HCT116 (cell line): ENCODE measurements at regions not wholly inside any gene's neighbourhood (a gene's known extent, or its start where the extent isn't known, plus 50 kb on each side); places are given as distances from the start of the nearest gene placed in this dataset.
"Not testable (repeated sequence)": the region's sequence is repeated elsewhere in the genome, so short reads cannot be mapped to it uniquely, and the experiment has no call there.

ENCODE experiments used
- ATAC-seq: fragments of 200-7000 bp; cut with Tn5 transposase; 2 replicates; pipeline ENCODE4 v1.9.1; 2020; ENCODE audit warnings: mild to moderate bottlenecking, moderate library complexity
- BruUV-seq: library from RNA; stranded (reverse); fragments of 400-500 nt; replicated peaks from 2 replicates; lab custom pipeline; 2021; lab: Mats Ljungman, UMichigan
- CTCF ChIA-PET: fragments of 300-600 bp; sonication (Branson Sonifier 250); formaldehyde crosslinking; loops from one replicate; lab custom pipeline; 2021; ENCODE audit warnings: antibody characterized with exemption; lab: Charles Lee
- POLR2A ChIA-PET: fragments of 300-600, 350-600 bp; sonication (Branson Sonifier 250); formaldehyde crosslinking; loops from one replicate; lab custom pipeline; 2021; ENCODE audit warnings: antibody characterized with exemption; lab: Charles Lee
- RAD21 ChIA-PET, 2 experiments: fragments of 300-600 bp; sonication (Branson Sonifier 250); formaldehyde crosslinking; loops; one replicate each; lab custom pipeline; 2023; ENCODE audit warnings: low total read pairs in 2 of 2; ENCODE audit not compliant: uncharacterized antibody in 2 of 2, unreplicated experiment in 2 of 2, low non-redundant PET in 1 of 2; lab: Charles Lee
- DNase-seq: peaks from one replicate; pipeline ENCODE4 v3.0.0-alpha.2; 2010; ENCODE audit warnings: low read depth, low spot score
- H2AFZ ChIP-seq: fragments of 200-600 bp; shearing (Covaris generic), sonication (generic); 2 replicates; pipeline ENCODE4 v1.6.1; 2017; ENCODE audit warnings: low read depth, mixed run types, mixed read lengths, antibody characterized with exemption, low read length; ENCODE audit not compliant: poor library complexity, severe bottlenecking
- H3K27ac ChIP-seq: 2 replicates; pipeline ENCODE4 v1.5.1; 2012; ENCODE audit warnings: low read depth, low read length
- H3K27me3 ChIP-seq: fragments of 200-600 bp; sonication (generic); 2 replicates; pipeline ENCODE4 v1.6.1; 2016; ENCODE audit warnings: mixed run types, low read length, mixed read lengths; ENCODE audit not compliant: insufficient read depth
- H3K36me3 ChIP-seq, 2 experiments: fragments of 200-500 bp in 1 of 2; fragments of 200-600 bp in 1 of 2; sonication (Bioruptor generic) in 1 of 2; sonication (generic) in 1 of 2; 2 replicates each; pipeline versions ENCODE4 v1.5.1 to v1.6.1; 2014 to 2016; ENCODE audit warnings: low read length in 2 of 2, inconsistent platforms in 1 of 2, mixed read lengths in 1 of 2, mixed run types in 1 of 2; ENCODE audit not compliant: insufficient read depth in 2 of 2, control insufficient read depth in 1 of 2
- H3K4me1 ChIP-seq, 2 experiments: fragments of 200-600 bp in 1 of 2; sonication (generic) in 1 of 2; 2 replicates each; pipeline versions ENCODE4 v1.5.1 to v1.6.1; 2012 to 2017; ENCODE audit warnings: low read length in 2 of 2, inconsistent platforms in 1 of 2, mild to moderate bottlenecking in 1 of 2, mixed read lengths in 1 of 2, mixed run types in 1 of 2, moderate library complexity in 1 of 2; ENCODE audit not compliant: insufficient read depth in 2 of 2, control insufficient read depth in 1 of 2
- H3K4me2 ChIP-seq: fragments of 200-600 bp; sonication (generic); 2 replicates; pipeline ENCODE4 v1.6.1; 2017; ENCODE audit warnings: mixed run types, low read length, mixed read lengths
- H3K4me3 ChIP-seq, 2 experiments: fragments of 200-600 bp in 1 of 2; sonication (generic) in 1 of 2; replicated peaks in 1 of 2; 2 replicates each; pipeline ENCODE4 v1.5.1; 2011 to 2016; ENCODE audit warnings: low read length in 2 of 2, control low read depth in 1 of 2, low read depth in 1 of 2, mild to moderate bottlenecking in 1 of 2, mixed read lengths in 1 of 2, mixed run types in 1 of 2
- H3K79me2 ChIP-seq: fragments of 200-600 bp; sonication (generic); 2 replicates; pipeline ENCODE4 v1.6.1; 2017; ENCODE audit warnings: mild to moderate bottlenecking, mixed run types, low read length, moderate library complexity, mixed read lengths; ENCODE audit not compliant: insufficient read depth
- H3K9ac ChIP-seq: fragments of 200-600 bp; sonication (generic); 2 replicates; pipeline ENCODE4 v1.6.1; 2016; ENCODE audit warnings: low read length, mixed read lengths
- H3K9me2 ChIP-seq: fragments of 200-600 bp; sonication (generic), shearing (Covaris generic); 2 replicates; pipeline ENCODE4 v1.6.1; 2017; ENCODE audit warnings: mixed run types, mild to moderate bottlenecking, moderate library complexity; ENCODE audit not compliant: insufficient read depth
- H3K9me3 ChIP-seq, 2 experiments: fragments of 200-500 bp in 1 of 2; fragments of 200-600 bp in 1 of 2; sonication (Bioruptor generic) in 1 of 2; sonication (generic) in 1 of 2; 2 replicates each; pipeline ENCODE4 v1.6.1; 2014 to 2017; ENCODE audit warnings: low read length in 2 of 2, mixed read lengths in 2 of 2, inconsistent platforms in 1 of 2, low read depth in 1 of 2, mild to moderate bottlenecking in 1 of 2, mixed run types in 1 of 2, moderate library complexity in 1 of 2; ENCODE audit not compliant: control insufficient read depth in 1 of 2, insufficient read depth in 1 of 2
- H4K20me1 ChIP-seq: fragments of 200-600 bp; sonication (generic), shearing (Covaris generic); 2 replicates; pipeline ENCODE4 v1.6.1; 2017; ENCODE audit warnings: mixed run types, mild to moderate bottlenecking, moderate library complexity; ENCODE audit not compliant: insufficient read depth
- ATF3 ChIP-seq: IDR thresholded peaks from 2 replicates; pipeline ENCODE4 v1.6.1; 2012
- CBX3 ChIP-seq: IDR thresholded peaks from 2 replicates; pipeline ENCODE4 v1.6.1; 2012; ENCODE audit warnings: low read depth
- EGR1 ChIP-seq: IDR thresholded peaks from 2 replicates; pipeline ENCODE4 v1.6.1; 2012; ENCODE audit warnings: low read depth
- EZH2 ChIP-seq: fragments of 200-600 bp; sonication (generic); IDR thresholded peaks from 2 replicates; pipeline ENCODE4 v1.6.1; 2017; ENCODE audit warnings: antibody characterized with exemption, mixed run types
- EZH2phosphoT487 ChIP-seq: fragments of 200-600 bp; IDR thresholded peaks from 2 replicates; pipeline ENCODE4 v1.6.1; 2018; ENCODE audit warnings: antibody characterized with exemption, borderline replicate concordance
- FOSL1 ChIP-seq: IDR thresholded peaks from 2 replicates; pipeline ENCODE4 v1.6.1; 2012; ENCODE audit warnings: low read depth
- MAX ChIP-seq: IDR thresholded peaks from 2 replicates; pipeline ENCODE4 v1.6.1; 2012
- POLR2A ChIP-seq: IDR thresholded peaks from 2 replicates; pipeline ENCODE4 v1.7.0; 2011; ENCODE audit warnings: borderline replicate concordance; ENCODE audit not compliant: insufficient read depth, insufficient read length; ENCODE audit errors: extremely low read depth
- SRF ChIP-seq: IDR thresholded peaks from 2 replicates; pipeline ENCODE4 v1.6.1; 2012; ENCODE audit warnings: low read depth
- TCF7L2 ChIP-seq: IDR thresholded peaks from 2 replicates; pipeline ENCODE4 v1.7.0; 2011; ENCODE audit warnings: borderline replicate concordance, inconsistent platforms; ENCODE audit not compliant: insufficient read depth, insufficient read length; ENCODE audit errors: extremely low read depth
- ZBTB33 ChIP-seq: IDR thresholded peaks from 2 replicates; pipeline ENCODE4 v1.6.1; 2011; ENCODE audit warnings: mild to moderate bottlenecking, low read length, moderate library complexity; ENCODE audit not compliant: insufficient replicate concordance; ENCODE audit errors: extremely low read depth
- ZFX ChIP-seq: fragments of 450-650 bp; IDR thresholded peaks from 2 replicates; pipeline ENCODE4 v1.6.1; 2017
- intact Hi-C: fragments of 100-400 bp; cut with micrococcal nuclease; formaldehyde crosslinking; loops from 2 replicates; pipeline ENCODE4 v1.10.0; 2022

- H4K20me1 ChIP-seq, H3K9ac ChIP-seq, RAD21 ChIA-PET, H3K27me3 ChIP-seq, H3K4me1 ChIP-seq, H3K4me2 ChIP-seq, intact Hi-C loops, H3K4me3 ChIP-seq, BruUV-seq, H3K9me2 ChIP-seq, DNase-seq, POLR2A ChIA-PET, H3K9me3 ChIP-seq, H3K36me3 ChIP-seq, H3K79me2 ChIP-seq, H2AFZ ChIP-seq, ATAC-seq, H3K27ac ChIP-seq, CTCF ChIA-PET: not testable (repeated sequence)
Observed at GRCh38 chr13:67383109-67383757, 153.1 kb upstream of the PCDH9 start.

GRCh38 chr13:67377919-67378318 is 147.8 kb upstream of the PCDH9 start:
- no peak for TF ChIP-seq ZFX
- Histone ChIP-seq H3K9ac (no peak overlapping the region), H3K27me3 (no peaks in the 10 kb centered on the region), H3K4me2 (no peak overlapping the region), H4K20me1 (no peaks in the 10 kb centered on the region), H2AFZ (no peak overlapping the region), H3K9me2 (no peaks in the 10 kb centered on the region), H3K9me3 (no peaks in the 10 kb centered on the region), H3K36me3 (no peaks in the 10 kb centered on the region), H3K27ac (no peak overlapping the region), H3K4me1 (no peaks in the 10 kb centered on the region), H3K79me2 (no peaks in the 10 kb centered on the region), H3K4me3 (no peak overlapping the region)
- DNase-seq (no peak), ATAC-seq (no peak)
- POLR2A ChIA-PET: no interaction called here
- RAD21 ChIA-PET: no interaction called here
- intact Hi-C loops: no loop called here
- BruUV-seq: no TSS peak
- CTCF ChIA-PET: no interaction called here

GRCh38 chr13:67374391-67374790 is 144.3 kb upstream of the PCDH9 start:
- RAD21 ChIA-PET: no interaction called here
- no peaks in the 10 kb centered on the region for H3K9me3 ChIP-seq
- intact Hi-C loops: no loop called here
- ATAC-seq: no peak
- no peaks in the 10 kb centered on the region for H3K36me3 ChIP-seq
- no TSS peak for BruUV-seq
- H3K9ac ChIP-seq: no peak overlapping the region
- H3K27me3 ChIP-seq: no peaks in the 10 kb centered on the region
- DNase-seq: no peak
- CTCF ChIA-PET: no interaction called here
- no peaks in the 10 kb centered on the region for H3K4me1 ChIP-seq
- POLR2A ChIA-PET: no interaction called here
- H3K9me2 ChIP-seq: no peaks in the 10 kb centered on the region
- H4K20me1 ChIP-seq: no peaks in the 10 kb centered on the region
- H3K27ac ChIP-seq: no peak overlapping the region
- H3K4me3 ChIP-seq: no peak overlapping the region
- no peak overlapping the region for H2AFZ ChIP-seq
- no peaks in the 10 kb centered on the region for H3K79me2 ChIP-seq
- no peak overlapping the region for H3K4me2 ChIP-seq
- TF ChIP-seq TCF7L2 (no peak), ZBTB33 (no peak), MAX (no peak), POLR2A (no peak), EGR1 (no peak), FOSL1 (no peak), CBX3 (no peak), ZFX (no peak), SRF (no peak), ATF3 (no peak), EZH2phosphoT487 (no peak), EZH2 (no peak)
